Vagina (tissue), 2 donors: ENCODE measurements at regions not wholly inside any gene's neighbourhood (a gene's known extent, or its start where the extent isn't known, plus 50 kb on each side); places are given as distances from the start of the nearest gene placed in this dataset.

Experiments used
- POLR2A ChIP-seq, 2 donors: fragments of 450-650 bp; IDR thresholded peaks; one replicate each; pipeline ENCODE4 v1.6.1; 2017; ENCODE audit warnings: antibody characterized with exemption in 2 of 2, mild to moderate bottlenecking in 2 of 2, moderate library complexity in 2 of 2
- POLR2AphosphoS5 ChIP-seq, 2 donors: sonication (generic); formaldehyde crosslinking; IDR thresholded peaks; one replicate each; pipeline ENCODE4 v1.9.0; 2017; ENCODE audit warnings: antibody characterized with exemption in 2 of 2, mild to moderate bottlenecking in 2 of 2, low read depth in 1 of 2; ENCODE audit not compliant: insufficient read depth in 1 of 2
- TF ChIP-seq, protein P1 (sequence below), 3 experiments: fragments of 450-650 bp in 2 of 3; fragments of 200-600 bp in 1 of 3; sonication (generic) in 1 of 3; IDR thresholded peaks; one replicate each; pipeline ENCODE4 v1.5.1; 2017 to 2019; ENCODE audit warnings: antibody characterized with exemption in 3 of 3, mild to moderate bottlenecking in 2 of 3, moderate library complexity in 2 of 3

DNA sequence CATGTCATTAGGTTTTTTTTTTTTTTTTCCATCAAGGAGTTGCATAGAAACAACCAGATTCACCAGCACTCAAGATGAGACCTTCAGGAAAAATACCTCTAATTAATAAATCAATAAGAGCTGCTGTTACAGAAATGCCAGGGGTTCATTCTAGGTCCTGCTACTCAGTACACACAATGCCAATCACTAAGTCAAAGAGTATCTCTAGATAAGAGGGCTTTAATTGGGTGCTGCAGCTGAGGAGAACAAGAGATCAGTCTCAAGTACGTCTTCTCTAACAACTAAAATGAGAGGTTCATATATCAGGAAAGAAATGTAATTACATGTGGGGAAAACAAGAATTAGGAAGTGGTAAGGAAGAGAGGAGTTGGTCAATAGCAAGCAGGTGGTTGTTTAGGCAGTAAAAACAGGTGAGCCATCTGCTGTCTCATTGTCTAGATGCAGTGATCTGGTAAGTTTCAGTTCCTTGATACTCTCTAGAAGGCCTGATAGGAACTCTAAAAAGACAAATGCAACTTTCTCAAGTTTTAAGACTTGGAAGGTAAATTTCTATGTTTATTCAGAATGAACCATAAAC lies 272.9 kb upstream of the ZWINT start:
- no peak for TF ChIP-seq POLR2AphosphoS5 (IDR thresholded peaks at IDR 0.05; ENCODE audit: insufficient read depth in 1 of 2, low read depth in 1 of 2)
- TF ChIP-seq POLR2A (IDR thresholded peaks at IDR 0.05): no peak
- TF ChIP-seq, protein P1, sequence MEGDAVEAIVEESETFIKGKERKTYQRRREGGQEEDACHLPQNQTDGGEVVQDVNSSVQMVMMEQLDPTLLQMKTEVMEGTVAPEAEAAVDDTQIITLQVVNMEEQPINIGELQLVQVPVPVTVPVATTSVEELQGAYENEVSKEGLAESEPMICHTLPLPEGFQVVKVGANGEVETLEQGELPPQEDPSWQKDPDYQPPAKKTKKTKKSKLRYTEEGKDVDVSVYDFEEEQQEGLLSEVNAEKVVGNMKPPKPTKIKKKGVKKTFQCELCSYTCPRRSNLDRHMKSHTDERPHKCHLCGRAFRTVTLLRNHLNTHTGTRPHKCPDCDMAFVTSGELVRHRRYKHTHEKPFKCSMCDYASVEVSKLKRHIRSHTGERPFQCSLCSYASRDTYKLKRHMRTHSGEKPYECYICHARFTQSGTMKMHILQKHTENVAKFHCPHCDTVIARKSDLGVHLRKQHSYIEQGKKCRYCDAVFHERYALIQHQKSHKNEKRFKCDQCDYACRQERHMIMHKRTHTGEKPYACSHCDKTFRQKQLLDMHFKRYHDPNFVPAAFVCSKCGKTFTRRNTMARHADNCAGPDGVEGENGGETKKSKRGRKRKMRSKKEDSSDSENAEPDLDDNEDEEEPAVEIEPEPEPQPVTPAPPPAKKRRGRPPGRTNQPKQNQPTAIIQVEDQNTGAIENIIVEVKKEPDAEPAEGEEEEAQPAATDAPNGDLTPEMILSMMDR (IDR thresholded peaks at IDR 0.05): no peak
